K562 (cell line): ENCODE measurements at regions not wholly inside any gene's neighbourhood (a gene's known extent, or its start where the extent isn't known, plus 50 kb on each side); places are given as distances from the start of the nearest gene placed in this dataset.

Experiments used
- EGR1 ChIP-seq: fragments of 450-650 bp; conservative IDR thresholded peaks from 2 replicates; pipeline ENCODE4 v1.6.1; 2017; ENCODE audit warnings: mild to moderate bottlenecking
- FOXJ3 ChIP-seq: sonication (generic); formaldehyde crosslinking; IDR thresholded peaks from 2 replicates; pipeline ENCODE4 v1.4.0; 2020; ENCODE audit warnings: mild to moderate bottlenecking, missing genetic modification reagents
- TCFL5 ChIP-seq: fragments of 250-450 bp; sonication (Bioruptor Pico); conservative IDR thresholded peaks from 2 replicates; pipeline ENCODE4 v1.6.1; 2021; ENCODE audit warnings: mild to moderate bottlenecking, moderate library complexity, matching md5 sums
- TF ChIP-seq, protein P1 (sequence below), 3 experiments: IDR thresholded peaks in 2 of 3; conservative IDR thresholded peaks in 1 of 3; 2 replicates each; pipeline ENCODE4 v1.5.1; 2011 to 2012; ENCODE audit warnings: low read length in 3 of 3, mild to moderate bottlenecking in 3 of 3, control low read depth in 2 of 3, improper control_type of control experiment in 1 of 3, inconsistent platforms in 1 of 3, low read depth in 1 of 3, mixed read lengths in 1 of 3, moderate library complexity in 1 of 3; ENCODE audit not compliant: insufficient read depth in 2 of 3

DNA sequence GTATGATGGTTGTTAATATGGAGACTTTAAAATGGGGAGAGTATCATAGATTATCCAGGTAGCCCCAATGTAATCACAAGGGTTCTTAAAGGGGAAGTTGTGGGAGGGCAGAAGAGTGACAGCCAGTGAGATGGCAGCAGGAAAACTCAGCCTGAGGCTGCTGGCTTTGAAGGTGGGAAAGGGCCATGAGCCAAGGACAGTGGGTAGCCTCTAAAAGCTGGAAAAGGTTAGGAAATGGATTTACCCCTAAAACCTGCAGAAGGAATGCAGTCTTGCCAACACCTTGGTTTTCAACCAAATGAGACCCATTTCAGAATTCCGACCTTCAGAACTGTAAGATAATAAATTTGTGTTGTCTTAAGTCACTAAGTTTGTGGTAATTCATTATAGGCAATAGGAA, 68.8 kb upstream of the BLTP1 start:
- TF ChIP-seq EGR1, result no peak
- TF ChIP-seq, protein P1, sequence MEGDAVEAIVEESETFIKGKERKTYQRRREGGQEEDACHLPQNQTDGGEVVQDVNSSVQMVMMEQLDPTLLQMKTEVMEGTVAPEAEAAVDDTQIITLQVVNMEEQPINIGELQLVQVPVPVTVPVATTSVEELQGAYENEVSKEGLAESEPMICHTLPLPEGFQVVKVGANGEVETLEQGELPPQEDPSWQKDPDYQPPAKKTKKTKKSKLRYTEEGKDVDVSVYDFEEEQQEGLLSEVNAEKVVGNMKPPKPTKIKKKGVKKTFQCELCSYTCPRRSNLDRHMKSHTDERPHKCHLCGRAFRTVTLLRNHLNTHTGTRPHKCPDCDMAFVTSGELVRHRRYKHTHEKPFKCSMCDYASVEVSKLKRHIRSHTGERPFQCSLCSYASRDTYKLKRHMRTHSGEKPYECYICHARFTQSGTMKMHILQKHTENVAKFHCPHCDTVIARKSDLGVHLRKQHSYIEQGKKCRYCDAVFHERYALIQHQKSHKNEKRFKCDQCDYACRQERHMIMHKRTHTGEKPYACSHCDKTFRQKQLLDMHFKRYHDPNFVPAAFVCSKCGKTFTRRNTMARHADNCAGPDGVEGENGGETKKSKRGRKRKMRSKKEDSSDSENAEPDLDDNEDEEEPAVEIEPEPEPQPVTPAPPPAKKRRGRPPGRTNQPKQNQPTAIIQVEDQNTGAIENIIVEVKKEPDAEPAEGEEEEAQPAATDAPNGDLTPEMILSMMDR (IDR thresholded peaks at IDR 0.05 in 2 of 3, conservative IDR thresholded peaks at IDR 0.05 in 1 of 3; ENCODE audit: insufficient read depth in 2 of 3, low read depth in 1 of 3, low read length in 3 of 3), result no peak
- TF ChIP-seq TCFL5 (CRISPR knock-in tag), result no peak
- TF ChIP-seq FOXJ3 (CRISPR knock-in tag), result no peak
